Kidney glomerular epithelial cell (primary cell): ENCODE measurements at regions not wholly inside any gene's neighbourhood (a gene's known extent, or its start where the extent isn't known, plus 50 kb on each side); places are given as distances from the start of the nearest gene placed in this dataset.

ENCODE experiments used
- DNase-seq: peaks from one replicate; lab custom pipeline; 2025; lab: John Stamatoyannopoulos, UW

DNA sequence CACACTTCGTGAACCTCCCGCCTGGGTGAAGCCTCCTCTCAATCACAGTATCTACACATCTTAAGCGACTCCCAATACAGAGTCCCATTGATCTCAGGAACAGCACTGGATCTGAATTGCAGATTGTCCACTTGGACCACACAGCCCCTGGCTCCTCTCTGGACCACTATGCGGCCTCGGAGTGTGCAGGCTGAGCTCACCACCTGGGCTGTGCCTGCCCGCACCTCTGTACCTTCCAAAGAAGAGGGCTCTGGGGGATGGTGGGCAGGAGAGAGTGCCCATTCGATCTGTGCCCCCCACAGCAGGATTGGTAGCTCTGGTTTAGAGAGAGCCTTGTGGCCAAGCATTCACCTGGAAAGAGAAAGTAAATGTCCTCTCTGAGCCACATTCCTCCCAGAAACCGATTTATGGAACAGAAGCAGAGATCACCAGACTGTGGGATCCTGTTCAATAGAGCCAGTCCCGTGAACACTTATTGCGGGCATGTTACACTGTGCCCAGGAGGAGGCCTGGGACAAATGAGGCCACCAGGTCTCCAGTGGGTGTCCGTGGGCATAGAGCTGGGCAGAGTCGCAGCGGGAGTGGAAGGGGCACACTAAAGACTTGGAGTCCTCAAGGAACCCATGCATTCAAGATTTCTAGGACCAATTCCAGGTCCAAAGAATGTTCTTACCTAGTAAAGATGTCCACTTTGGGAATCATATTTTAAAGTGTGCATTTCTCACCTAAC, 141.6 kb upstream of the SOX1 start:
- DNase-seq, result no peak

DNA sequence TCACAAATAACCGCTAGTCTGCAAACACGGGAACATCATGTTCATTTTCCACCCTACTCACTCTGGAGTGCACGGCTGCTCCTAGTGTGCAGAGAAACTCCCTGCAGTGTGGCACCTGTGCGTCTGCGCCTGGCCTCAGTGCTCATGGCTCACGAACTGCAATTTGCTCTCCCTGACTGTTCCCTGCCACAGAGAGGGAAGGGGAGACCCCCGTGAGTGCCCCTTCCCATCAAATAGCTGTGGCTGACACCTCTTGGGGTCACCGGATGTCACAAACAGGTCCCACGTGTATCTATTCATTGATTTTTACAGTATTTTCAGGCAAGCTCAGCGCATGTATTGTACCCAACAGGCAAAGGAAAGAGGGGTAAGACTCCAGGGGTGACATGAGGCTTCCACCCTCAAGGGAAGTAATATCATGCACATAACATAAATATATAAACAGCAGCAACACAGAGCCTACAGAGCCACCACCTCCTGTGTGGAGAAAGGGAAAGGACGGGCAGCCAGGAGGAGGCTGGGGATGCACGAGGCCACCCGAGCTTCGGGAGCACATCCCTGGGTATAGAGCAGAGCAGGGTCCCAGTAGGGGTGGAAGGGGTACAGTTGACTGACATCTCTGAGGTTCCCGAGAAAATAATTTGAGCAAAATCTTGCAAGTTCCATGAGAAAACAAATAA, 140.3 kb upstream of the SOX1 start:
- no peak for DNase-seq

DNA sequence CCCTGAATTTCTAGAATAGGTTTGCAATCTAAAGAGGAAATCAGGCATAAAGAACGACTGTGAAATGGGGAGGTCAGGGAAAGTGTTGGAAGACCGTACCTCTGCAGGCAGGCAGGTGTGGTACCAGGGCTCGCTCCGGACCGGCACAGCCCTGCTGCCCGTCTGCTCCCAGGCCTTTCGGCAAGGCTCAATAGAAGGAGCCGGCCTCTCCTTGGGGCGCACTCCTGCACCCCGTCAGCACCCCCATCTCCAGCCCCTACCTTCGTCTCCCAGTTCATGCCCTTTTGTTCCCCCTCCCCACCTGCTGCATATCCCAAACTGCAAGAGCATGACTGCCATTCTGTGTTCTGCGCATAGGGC, 139.8 kb upstream of the SOX1 start:
- DNase-seq, result no peak

DNA sequence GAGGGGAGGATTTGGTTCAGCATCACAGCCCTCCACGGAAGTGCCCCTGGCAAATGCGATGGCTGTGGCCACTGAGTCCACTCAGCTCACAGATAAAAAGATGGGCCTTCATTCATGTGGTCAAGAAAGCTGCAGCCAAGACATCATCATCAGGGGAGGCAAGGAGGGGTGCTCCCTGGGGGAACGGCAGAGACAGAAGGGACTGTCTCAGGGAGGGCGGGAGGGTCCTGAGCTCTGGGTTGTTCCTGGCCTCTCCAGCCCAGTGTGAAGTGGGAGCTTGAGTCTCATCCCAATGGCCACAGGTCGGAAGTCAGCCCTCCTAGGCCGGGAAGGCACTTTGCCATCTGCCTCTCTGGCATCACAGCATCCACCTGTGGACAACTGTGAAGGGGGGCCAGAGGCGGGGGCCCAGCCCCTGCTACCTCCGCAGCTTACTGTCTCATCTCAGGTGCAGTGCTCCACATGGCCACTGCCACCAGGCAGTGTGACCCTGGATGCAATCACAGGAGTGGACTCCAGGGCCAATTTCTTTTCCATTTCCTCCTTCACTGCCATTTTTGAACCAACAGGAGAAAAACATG, 137.8 kb upstream of the SOX1 start:
- DNase-seq, result no peak

DNA sequence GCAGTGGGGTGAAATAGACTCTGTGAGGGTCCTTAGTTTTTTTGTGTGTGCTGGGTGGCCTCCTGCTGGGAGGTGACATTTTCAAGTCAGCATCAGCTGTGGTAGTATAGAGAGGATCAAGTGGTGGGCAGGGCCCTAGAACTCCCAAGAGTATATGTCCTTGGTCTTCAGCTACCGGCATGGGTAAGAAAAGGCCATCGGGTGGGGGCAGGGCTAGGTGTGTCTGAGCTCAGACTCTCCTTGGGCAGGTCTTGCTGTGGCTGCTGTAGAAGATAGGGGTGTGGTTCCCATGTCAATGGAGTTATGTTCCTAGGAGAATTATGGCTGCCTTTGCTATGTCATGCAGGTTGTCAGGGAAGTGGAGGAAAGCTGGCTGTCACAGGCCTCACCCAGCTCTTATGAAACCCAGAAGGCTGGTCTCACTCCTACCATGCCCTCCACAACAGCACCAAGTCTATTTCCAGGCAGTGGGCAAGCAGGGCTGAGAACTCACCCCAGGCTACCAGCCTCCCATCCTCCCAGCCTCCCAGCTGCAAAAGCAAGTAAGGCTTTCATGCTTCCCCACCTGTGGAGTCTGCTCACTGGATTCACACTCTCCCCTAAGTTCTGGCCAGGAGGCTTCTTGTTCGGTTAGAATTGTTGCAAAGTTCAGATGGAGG, 130.6 kb upstream of the SOX1 start:
- DNase-seq, result no peak

DNA sequence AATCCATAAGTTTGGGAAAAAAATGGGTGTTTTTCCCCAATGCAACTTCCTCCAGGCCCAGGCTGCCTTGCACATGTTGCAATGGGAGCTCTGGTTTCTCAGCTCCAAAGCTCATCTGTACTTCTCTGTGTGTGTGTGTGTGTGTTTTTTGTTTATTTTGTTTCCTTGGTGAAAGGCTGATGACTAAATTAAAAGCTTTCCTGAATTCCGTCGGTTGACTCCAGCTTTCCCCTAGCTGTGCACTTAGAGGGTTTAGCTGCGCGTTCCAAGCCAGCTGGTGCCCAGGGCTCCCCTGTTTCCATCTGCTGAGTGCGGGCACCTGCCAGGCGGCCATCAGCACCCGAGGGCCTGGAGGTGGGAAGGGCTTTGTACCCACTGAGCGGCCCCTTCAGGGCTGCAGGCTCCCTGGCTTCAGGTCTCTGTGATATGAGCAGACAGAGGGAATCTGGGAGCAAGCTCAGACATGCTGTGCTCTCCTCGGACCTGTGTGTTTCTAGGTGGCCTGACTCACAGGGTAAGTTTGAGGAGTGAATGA, 129.1 kb upstream of the SOX1 start:
- DNase-seq, result no peak

DNA sequence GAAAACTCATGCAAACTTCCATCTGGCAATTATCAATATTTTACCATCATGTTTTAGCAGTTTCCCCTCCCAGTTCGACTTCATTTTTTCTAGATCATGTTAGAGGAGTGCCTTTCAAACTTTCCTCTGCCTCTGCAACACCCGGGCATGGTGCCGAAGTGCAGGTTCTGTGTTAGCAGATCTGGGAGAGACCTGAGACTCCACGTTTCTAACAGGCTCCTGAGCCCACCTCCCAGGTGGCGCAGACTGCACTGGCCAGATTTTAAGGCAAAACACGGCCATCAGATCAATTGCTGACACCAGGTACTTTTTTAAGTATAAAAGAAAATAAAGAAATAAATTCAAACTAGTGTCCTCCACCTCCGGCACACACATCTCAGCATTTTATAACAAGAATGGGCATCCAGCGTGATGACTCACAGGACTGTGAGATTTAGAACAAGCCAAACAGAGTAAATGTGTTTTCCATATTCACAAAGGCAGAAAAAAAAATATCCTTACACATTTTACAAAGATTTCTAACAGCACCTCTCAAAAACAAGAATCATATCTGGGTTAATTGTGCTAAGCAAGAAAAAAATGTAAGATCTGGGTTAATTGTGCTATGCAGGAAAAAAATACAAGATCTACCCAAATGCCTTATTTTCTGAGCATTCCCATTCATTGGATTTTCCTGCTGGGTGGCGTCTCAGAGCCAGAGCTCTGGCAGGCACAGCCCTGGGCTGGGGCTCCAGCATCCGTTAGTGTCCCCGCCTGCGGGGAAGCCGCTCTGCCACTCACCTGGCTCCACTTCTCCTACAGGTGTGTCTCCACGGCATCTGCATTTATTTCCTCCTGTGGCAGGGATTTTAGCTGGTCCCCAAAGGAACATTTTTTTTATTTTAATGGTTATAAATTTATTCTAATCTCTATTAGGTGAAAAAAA, 127.9 kb upstream of the SOX1 start:
- no peak for DNase-seq

DNA sequence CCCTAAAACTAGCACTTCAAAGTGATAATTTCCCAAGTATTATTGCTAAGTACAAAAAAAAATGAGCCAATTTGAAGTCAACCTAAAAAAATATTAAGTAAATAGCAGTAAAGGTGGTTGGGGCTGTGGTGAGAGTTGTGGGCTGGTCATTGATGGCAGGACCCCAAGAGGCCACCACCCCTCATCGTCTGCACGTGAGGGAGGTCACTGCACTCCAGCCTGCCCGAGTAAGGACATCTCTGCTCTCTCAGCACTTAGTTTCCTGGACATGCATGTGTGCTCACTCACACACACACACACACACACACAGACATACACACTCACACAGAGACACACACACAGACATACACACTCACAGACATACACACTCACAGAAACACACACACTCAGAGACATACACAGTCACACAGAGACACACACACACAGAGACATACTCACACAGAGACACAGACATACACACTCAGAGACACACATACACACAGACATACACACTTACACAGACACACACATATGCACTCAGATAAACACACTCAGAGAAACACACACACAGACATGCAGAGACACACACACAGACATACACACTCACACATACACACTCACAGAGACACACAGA, 127.2 kb upstream of the SOX1 start:
- no peak for DNase-seq

DNA sequence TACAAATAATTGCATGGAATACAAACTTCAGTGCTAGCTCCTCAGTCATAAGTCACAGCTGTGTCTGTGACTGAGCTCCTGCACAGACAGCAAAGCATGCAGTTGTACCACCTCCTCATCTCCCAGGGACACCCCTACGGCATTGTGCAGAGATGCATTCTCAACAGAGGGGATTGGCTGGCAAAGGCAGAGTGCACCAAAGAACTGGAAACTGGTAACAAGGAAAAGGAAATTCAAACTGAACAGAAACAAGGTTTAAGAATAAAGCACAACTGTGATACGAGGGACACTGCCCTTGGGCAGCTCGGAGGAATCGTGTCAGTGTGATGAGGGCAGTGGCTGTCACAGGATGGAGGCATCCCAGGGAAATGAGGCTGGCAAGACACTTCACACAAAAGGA, 126.1 kb upstream of the SOX1 start:
- DNase-seq, result no peak

DNA sequence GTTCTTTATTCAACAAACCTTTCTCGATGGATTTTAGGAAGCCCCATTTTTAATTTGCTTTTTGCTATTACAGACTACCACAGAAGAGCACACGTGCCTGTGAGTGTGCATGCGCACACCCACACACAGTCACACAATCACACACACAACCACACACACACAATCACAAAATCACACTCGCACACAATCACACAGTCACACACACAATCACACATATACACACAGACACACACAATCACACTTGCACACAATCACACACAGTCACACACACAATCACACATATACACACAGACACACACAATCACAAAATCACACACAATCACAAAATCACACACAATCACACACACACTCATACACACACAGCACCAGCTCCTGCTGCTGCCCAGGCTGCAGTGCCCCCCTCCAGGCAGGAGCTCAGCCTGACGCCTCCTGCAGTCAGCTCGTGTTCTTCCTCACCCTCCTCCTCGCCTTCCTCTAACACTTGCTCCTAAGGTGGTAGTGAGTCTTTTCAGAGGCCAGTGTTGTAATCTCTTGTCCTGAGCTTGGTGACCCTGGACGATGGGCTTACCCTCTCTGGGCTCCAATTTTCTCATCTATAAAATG, 125.0 kb upstream of the SOX1 start:
- no peak for DNase-seq

DNA sequence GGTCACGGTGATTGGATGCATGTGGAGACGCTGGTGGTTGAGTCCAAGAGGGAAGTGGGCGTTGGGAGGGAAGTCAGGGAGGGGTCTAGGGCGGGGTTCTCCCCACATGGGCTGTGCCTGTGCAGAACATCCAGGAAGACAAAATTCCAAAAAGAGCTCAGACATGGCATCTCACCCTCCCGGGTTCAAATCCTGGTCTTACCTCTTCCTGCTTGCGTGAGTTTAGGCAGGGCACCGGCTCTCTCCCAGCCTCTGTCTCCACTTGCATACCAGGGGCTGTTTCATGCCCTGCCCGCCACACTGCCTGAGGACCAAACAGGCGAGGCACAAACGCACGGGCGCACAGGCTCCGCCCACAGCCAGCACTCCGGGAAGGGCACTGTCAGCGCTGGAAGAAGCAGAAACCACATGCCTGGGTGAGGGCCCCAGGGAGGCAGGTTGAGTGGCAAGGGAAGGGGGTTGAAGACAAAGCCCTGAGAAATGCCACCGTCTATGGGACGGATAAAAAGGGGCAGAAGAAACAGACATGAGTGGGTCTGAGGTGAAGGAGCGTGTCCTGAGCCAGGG, 123.6 kb upstream of the SOX1 start:
- no peak for DNase-seq

DNA sequence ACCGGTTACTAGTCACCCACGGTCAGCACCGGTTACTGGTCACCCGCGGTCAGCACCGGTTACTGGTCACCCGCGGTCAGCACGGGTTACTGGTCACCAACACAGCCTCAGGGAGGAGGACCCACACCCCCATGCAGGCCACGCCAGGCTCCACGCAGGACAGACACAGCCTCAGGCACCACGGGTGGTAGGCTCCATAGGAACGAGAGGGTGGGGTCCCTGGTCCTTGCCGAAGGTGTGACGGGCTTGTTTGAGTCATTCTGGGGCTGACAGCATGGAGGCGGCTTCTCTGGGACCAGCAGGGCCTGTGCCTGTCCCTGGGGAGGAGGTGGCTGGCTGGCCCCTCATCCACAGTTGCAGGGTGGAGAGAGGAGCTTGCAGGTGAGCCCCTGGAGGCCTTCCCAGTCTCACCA, 122.8 kb upstream of the SOX1 start:
- no peak for DNase-seq

DNA sequence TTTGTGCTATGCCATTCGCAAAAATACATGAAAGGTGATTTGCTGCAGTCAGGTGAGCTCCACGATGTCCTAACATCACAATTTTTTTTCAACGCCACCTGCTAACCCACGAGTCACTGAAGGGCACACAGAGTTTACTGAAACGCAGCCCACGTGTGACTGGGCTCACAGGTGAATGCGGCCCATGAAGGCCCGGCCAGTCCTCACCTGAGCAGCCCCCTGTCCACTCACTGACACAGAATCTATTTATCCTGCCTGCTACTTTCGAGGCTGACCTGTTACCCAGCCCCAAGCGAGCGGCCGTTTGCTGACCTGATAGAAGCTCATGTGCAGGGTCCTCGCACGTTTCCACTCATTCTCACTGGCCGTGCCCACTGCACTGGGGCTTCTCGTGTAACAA, 121.9 kb upstream of the SOX1 start:
- no peak for DNase-seq

DNA sequence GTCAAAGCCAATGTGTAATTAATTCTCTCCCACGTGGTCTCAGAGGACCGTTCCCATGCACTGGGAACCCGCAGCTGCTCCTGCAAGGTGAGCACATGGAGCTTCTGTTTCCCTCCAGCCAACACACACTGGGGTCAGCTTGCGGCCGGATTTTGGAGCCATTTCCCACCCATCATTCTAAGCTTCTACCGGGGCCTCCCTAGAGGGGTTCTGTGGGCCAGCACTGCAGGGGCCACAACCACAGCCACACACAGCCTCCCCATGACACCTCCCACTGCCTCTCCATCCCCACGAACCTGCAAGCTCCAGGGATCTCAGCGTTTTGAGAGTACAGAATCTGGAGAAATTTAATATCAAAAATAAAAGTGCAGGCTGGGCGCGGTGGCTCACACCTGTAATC, 120.7 kb upstream of the SOX1 start:
- no peak for DNase-seq

DNA sequence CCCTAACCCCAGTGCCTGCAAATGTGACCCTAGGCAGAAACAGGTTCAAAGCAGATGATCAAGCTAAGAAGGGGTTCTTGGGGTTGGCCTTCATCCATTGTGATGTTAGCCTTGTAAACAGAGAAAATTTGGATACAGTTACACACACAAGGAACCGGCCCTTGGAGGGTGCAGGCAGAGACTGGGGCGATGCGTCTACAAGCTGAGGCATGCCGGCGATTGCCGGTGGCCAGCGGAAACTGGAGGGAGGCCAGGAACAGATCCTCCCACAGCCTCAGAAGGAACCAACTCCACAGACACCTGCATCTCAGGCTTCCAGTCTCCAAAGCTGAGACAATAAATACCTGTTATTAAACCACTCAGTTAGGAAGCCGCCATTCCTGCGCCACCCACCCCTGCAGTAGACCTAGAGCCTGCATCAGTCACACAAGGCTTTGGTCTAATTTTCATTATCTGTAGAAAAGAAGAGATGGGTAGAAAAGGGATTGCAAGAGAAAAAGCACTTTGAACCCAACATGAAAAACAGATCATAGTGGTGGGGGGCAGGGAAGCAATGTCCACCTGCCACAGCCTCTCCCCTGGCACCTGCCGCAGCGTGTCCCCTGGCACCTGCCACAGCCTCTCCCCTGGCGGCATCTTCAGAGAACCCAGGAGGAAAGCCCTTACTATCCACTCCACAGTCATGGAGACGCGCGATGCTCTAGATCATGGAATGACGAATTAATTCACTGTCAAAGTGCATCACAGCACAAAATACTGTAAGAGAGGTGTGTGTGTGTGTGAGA, 119.7 kb upstream of the SOX1 start:
- no peak for DNase-seq

DNA sequence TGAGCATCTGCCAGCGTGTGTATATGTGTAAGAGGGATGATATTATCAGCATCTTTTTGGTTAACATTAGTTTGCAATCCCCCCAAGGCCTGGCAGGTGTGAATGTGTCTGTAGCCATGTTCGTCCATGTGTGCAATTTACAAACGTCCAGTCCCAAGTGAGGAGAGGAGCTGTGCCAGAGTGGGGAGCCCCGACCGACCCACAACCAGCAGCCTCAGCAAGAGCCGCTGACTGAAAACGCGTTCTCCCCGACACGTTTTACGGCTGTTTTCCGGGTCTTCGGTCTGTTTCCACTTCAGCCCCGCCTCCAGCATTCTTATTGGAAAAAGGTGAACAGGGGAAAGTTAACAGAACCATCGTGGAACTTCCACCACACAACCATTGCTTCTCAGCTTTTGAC, 119.1 kb upstream of the SOX1 start:
- DNase-seq, result no peak

DNA sequence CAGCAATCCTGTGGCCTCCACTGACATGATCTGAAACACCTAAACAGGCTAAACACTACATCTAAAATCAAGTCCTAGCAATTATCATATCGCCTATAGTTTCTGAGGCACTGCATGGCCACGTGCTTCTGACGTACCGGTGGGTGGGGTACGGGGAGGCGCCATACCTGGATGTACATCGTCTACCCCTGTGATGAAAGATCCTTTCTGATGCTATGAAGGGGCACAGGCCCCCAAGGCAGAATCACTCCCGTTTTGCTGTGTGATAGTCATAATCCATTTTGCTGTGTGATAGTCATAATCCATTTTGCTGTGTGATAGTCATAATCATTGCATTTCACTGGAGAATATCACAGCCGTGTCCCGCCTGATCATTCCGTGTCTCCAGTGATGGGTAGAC, 118.7 kb upstream of the SOX1 start:
- DNase-seq, result no peak

DNA sequence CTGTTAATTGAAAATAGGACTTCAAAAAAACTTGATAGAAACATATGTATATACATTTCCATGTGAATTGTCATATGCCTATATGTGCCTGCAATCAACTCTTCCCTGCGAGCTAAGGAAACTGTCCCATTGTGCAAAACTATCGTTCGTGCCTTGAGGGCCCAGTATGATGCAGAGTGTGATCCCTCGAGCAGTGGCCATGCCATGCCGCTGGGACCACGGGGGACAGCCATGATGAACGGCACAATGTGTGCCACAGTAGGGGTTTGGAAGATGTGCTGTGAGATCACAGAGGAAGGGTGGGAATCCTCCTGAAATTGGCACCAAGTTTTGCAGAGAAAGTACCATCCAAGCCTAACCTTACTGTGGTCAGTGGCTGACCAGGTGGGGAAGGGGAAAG, 118.1 kb upstream of the SOX1 start:
- no peak for DNase-seq

DNA sequence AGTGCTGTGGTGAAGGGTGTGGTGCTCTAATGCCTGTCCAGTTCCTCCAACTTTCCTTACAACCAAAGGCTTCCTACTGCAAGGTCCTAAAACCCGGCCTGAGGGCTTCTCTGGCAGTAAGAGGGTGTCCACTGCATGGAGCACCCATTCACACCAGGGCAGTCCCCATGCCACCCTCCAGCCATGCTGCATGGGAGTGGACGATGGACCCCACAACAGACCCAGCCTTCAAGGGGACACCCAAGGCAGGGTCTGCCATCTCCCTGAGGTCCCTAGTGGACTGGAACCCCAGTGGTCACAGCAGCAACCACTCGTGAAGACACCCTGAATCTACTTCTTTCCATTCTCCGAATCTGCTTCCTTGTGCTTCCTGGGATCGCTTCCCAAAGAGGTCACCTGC, 117.6 kb upstream of the SOX1 start:
- DNase-seq, result no peak

DNA sequence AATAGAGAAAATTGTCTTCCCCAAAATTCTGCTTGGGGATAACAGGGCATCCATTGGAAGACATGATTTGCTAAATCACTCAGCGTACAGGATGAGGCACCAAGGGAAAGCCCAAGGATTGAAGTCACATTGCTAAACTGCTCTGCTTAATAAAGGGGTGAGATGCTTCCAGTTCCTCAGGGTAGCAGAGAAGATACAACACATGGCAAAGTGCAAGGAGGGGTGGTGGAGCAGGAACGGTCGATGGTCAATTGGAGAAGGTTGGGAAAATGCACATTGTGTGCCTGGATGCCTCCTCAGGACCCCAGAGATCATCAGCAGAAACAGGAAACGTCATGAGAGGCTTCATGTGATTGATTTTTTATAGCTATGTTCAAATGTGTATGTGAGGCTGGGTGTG, 116.3 kb upstream of the SOX1 start:
- no peak for DNase-seq
